SHP77 treated with DMSO at 0.1 percent for 48 hours (cell line): ENCODE measurements at regions not wholly inside any gene's neighbourhood (a gene's known extent, or its start where the extent isn't known, plus 50 kb on each side); places are given as distances from the start of the nearest gene placed in this dataset.

Experiments
- DNase-seq: peaks from one replicate; lab custom pipeline; 2025; lab: John Stamatoyannopoulos, UW

GRCh38 chr5:124463851-124464250 is 282.6 kb downstream of the ZNF608 start:
- no peak for DNase-seq

- no peak for DNase-seq
Observed at GRCh38 chr5:124462751-124463150, 283.7 kb downstream of the ZNF608 start.

- DNase-seq: no peak
Observed at GRCh38 chr5:124461941-124462340, 284.5 kb downstream of the ZNF608 start.

GRCh38 chr5:124461157-124461556 is 285.3 kb downstream of the ZNF608 start:
- no peak for DNase-seq

DNA sequence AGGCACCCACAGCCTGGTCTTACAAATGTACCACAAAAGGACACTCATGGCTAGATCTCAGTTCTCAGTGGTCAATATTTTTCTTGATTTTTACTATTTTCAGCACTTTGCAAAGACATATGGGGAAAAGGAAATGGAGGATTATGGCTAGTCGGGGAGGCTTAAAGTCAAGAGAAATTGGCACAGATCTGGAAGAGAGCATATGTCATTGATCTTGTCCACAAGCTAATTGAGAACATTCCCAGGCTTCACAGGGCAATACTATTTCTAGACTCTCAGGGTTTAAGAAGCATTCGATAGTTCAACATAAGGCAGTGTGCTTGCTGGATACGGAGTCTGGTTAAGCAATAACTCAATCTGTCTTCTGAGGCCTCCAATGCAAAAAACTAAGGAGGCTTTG is 285.8 kb downstream of the ZNF608 start:
- DNase-seq: no peak

DNA sequence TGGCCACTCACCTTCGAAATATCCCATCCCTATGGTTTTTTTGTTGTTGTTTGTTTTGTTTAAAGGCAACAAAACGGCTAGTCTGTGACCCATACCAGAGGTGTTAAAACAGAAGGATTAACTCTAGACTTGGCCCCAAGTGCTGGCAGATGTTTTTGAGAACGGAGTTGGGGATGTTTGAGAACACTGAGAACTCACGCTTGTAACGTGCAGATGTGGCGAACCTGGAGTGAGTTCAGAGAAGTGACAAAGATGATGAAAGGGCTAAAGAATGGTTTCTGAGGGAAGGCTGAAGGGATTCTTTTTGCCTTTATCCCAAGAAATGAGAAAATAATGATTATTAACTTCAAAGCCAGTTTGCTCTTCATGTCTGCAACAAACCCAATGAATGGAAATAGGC is 286.5 kb downstream of the ZNF608 start:
- no peak for DNase-seq

DNA sequence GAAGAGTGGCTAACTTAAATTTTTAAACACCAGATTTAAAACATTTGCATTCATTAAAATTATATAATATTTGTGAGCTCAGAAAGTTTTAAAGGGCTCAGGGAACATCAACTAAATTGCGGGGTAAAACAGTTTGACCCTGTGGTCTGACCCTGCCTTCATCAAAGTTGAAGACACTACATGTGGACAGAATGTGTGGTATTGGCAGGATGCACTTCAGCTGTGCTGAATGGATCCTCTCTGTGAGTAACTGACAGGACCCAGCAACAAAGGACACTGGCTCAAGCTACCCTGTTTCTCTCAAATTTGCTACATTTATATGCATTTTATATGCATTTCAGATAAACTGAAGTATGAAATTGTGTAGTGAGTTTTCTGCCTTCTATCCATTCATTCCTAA is 288.5 kb downstream of the ZNF608 start:
- DNase-seq: no peak

- DNase-seq: no peak
Observed at GRCh38 chr5:124457101-124457500, 289.3 kb downstream of the ZNF608 start.

DNA sequence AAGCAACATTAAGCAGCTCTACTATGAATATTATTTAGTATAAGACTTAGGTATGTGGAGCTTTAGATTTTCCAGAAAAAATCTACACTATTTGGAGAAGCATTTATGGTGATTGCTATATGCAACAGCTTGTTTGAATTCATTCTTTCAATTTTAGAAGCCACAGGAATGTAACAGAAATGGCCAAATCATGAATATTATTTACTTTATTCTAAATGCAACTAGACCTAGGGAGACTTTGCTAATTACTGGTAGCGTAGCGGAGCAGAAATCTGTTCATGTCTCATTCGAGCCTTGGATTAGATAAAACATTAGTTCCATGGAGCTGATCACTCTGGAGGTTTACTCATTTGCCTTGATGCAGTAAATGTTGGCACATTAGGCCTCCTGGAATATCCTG is 290.2 kb downstream of the ZNF608 start:
- DNase-seq: no peak

- no peak for DNase-seq
Observed at GRCh38 chr5:124454081-124454480, 292.4 kb downstream of the ZNF608 start.

GRCh38 chr5:124453221-124454051 is 293.0 kb downstream of the ZNF608 start:
- no peak for DNase-seq

DNA sequence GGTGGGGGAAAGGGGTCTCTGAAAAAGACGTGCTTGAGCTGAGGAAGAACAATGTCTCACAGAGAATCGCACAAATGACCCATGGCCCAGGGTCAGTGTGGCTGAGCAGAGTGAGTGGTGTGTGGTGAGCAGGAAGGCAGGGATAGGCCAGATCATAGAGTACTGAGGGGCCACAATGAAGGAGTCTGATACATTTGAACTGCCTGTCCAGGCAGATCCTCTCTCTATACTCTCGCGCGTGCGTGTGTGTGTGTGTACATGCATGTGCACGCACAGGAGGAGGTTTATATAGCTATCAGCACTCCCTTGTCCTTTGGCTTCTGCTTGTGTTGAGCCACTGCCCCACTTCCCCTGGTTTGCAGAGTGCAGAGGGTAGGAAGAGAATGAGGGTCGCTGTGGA is 294.0 kb downstream of the ZNF608 start:
- DNase-seq: no peak

- DNase-seq: no peak
Observed at GRCh38 chr5:124451721-124452383, 294.6 kb downstream of the ZNF608 start.

DNA sequence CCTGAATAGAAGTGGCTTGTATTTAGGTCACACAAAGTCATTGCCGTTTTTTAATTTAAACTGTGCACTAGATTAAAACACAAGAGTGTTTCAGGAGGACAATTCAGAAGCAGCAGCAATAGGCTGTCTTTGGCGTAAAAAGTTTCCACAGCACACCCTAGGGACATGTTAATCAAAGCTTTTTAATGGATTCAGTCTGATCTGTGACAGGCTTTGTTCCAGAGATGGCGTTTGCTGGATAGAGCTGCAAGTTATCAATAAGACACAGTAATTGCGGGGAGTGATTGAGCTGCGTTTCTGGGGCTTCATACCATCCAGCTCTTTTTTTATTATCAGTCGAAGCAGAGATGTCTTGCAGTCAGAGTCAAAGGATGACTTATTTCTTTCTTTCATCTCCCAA is 300.3 kb downstream of the ZNF608 start:
- no peak for DNase-seq

DNA sequence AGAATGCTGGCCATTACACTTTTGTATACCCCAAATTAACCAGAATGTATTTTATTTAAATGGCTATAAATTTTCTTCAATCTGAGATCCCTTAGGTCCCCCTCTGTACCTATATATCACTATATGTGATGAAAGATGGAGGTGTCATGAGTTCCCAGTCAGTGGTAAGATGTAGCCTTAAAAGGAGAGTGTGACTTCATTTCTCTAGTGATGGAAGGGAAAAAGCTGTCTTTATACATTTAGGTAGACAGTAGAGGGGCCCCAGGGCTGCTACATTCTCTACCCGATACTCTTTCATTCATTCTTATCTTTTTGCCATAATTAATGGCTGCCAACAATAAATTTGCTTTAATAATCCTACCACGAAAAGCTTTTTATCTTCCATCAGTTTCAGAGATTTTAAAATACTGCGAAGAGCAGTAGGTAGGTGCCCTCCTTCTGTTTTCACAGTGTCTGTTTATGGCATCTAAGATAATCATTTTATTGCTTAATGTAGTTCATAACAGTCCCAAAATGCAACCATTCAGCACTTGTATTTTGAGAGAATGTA is 301.3 kb downstream of the ZNF608 start:
- no peak for DNase-seq

DNA sequence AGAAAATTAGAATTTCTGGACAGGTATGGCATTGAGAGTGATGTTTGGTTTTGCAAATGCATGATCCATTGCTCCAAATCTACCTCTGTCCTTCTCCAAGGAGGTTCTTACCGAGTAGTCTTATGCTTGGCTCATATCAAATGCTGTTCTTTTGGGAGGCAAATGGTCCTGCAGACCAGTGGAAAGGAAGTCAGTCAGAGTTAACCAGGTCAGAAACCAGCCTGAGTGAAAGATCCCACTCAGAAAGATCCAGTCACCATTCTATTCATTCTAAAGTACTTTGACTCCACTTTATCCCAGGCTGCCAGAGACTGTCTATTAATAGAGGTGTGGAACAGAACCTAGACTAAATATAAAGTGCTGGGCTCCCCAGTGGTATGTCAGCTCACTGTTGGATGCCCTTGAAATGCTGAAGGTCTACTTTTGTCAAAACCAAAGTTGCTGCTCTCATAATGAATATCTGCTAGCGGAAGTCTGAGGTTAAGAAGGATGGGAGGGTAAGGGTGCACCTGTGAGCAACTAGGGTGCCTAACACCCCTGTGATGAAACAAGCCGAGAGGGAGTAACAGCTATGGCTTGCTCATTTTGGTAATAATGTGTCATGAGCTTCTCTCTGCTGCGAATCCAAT is 302.2 kb downstream of the ZNF608 start:
- DNase-seq: no peak

- DNase-seq: no peak
Observed at GRCh38 chr5:124440471-124440870, 306.0 kb downstream of the ZNF608 start.

DNA sequence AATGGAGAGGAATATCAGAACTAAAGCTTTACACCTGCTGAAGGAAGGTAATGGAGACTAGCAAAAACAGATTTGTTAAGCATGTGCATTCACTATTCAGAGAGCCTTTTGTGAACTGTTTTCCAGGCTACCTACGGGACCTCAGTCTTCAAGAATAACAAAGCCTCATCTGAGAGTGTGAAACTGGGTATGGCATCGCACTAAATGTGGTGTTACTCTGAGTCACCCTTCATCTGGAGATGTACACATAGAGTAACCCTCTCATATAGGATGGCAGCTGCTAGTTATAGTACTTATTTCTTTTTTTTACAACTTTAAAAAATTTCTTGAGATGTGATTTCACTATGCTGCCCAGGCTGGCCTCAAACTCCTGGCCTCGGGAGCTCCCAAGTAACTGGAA is 306.8 kb downstream of the ZNF608 start:
- DNase-seq: no peak

DNA sequence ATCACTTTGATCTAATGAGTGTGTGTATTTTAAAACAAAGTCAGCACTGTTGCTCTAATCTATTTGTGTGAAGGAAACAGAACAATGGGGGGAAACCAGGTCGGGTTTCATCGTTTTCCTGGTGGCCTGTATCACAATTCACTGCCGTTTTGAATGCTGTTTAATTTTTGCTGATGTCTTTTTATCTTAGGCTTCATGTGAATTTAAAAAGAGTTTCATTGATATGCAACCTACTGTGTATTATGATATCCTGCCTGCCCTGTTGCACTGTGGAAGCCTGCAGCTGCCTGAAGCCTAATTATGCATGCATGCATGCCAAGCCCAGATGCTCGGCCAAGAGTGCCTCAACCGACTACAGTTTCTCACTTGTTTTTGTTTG is 307.5 kb downstream of the ZNF608 start:
- no peak for DNase-seq

DNA sequence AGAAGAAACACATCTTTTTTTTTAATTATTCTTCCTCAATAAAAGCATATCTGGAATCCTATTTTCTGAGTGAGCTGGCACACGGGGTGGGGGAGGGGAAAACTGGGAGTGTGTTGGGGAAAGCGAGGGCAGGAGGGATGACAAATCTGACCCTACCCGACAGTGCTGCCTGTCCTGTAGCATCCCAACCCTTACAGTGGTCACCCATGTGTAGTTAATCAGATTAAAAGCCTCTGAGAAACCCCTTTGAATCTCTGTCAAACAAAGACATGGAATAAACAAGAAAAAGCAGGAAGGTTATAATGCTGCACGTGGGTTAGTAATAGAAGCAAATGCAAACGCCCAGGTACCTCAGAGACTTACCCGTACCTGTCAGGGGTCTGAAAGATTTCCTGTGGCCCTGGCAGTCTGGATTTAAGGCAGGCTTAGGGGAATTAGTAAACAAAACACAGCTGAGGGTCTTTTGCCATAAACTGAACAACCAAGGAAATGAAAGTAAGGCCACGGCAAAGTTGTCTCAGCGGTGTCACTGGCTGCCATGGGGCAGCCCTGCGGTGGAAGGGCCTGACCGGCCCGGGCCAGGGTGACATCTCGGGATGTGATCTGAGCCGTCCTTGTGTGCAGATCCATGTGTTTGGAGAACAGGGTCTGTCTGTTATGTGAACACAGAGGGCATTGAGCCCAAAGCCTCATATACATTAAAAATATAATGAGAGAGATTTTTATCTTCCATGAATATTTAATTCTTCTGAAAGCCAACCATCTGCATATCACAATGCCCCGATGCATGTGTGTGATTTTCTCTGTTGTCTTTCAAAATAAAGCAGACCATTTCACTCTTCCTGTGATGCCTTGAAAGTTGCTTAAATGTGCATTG is 308.2 kb downstream of the ZNF608 start:
- no peak for DNase-seq

GRCh38 chr5:124436294-124436693 is 310.1 kb downstream of the ZNF608 start:
- DNase-seq: no peak

GRCh38 chr5:124433170-124433569 is 313.3 kb downstream of the ZNF608 start:
- no peak for DNase-seq
